HEK293 (cell line): ENCODE measurements at regions not wholly inside any gene's neighbourhood (a gene's known extent, or its start where the extent isn't known, plus 50 kb on each side); places are given as distances from the start of the nearest gene placed in this dataset.

Source experiments
- CTCF ChIA-PET: fragments of 350-600 bp; formaldehyde crosslinking; extraction: SDS; loops from one replicate; lab custom pipeline; 2021; ENCODE audit warnings: antibody characterized with exemption; lab: Yijun Ruan, JAX
- POLR2A ChIA-PET: fragments of 300-600 bp; formaldehyde crosslinking; extraction: SDS; loops from one replicate; lab custom pipeline; 2020; ENCODE audit warnings: antibody characterized with exemption, inconsistent platforms; lab: Yijun Ruan, JAX
- H3K27ac ChIP-seq: fragments of 200-500 bp; sonication (Bioruptor generic); 2 replicates; pipeline ENCODE4 v1.5.1; 2014; ENCODE audit warnings: low read depth, low read length, control low read depth, inconsistent platforms; ENCODE audit errors: extremely low read depth
- H3K36me3 ChIP-seq, 2 experiments: fragments of 200-500 bp in 1 of 2; sonication (Bioruptor generic) in 1 of 2; 1 replicate in 1 of 2; 2 replicates in 1 of 2; pipeline ENCODE4 v1.5.1; 2014 to 2017; ENCODE audit warnings: inconsistent platforms in 2 of 2, low read length in 2 of 2; ENCODE audit not compliant: control insufficient read depth in 2 of 2, insufficient read depth in 1 of 2
- H3K4me1 ChIP-seq: fragments of 200-500 bp; sonication (Bioruptor generic); 2 replicates; pipeline ENCODE4 v1.5.1; 2014; ENCODE audit warnings: mild to moderate bottlenecking, low read length, inconsistent platforms; ENCODE audit not compliant: control insufficient read depth, insufficient read depth
- H3K4me3 ChIP-seq: 2 replicates; pipeline ENCODE4 v1.5.1; 2011; ENCODE audit warnings: low read depth, mild to moderate bottlenecking, control low read depth, low read length, moderate library complexity
- H3K9me3 ChIP-seq: fragments of 200-500 bp; sonication (Bioruptor generic); 2 replicates; pipeline ENCODE4 v1.5.1; 2014; ENCODE audit warnings: low read depth, low read length, inconsistent platforms; ENCODE audit not compliant: control insufficient read depth, insufficient read depth
- KLF1 ChIP-seq: fragments of 450-650 bp; formaldehyde crosslinking; IDR thresholded peaks from 2 replicates; pipeline ENCODE4 v1.5.1; 2016; ENCODE audit warnings: missing biosample characterization, missing genetic modification characterization
- KLF7 ChIP-seq: fragments of 450-650 bp; formaldehyde crosslinking; IDR thresholded peaks from 2 replicates; pipeline ENCODE4 v1.5.1; 2016; ENCODE audit warnings: missing biosample characterization, missing genetic modification characterization, borderline replicate concordance
- REPIN1 ChIP-seq: fragments of 450-650 bp; formaldehyde crosslinking; IDR thresholded peaks from 2 replicates; pipeline ENCODE4 v1.5.1; 2017; ENCODE audit warnings: missing biosample characterization, missing genetic modification characterization, low read depth
- REST ChIP-seq: fragments of 450-650 bp; formaldehyde crosslinking; IDR thresholded peaks from 2 replicates; pipeline ENCODE4 v1.5.1; 2016; ENCODE audit warnings: missing biosample characterization, missing genetic modification characterization
- SETDB1 ChIP-seq: IDR thresholded peaks from one replicate; pipeline ENCODE4 v1.6.1; 2017; ENCODE audit warnings: mild to moderate bottlenecking, low read length, moderate library complexity, mixed read lengths; ENCODE audit not compliant: insufficient read length
- ZBTB48 ChIP-seq: fragments of 450-650 bp; formaldehyde crosslinking; IDR thresholded peaks from 2 replicates; pipeline ENCODE4 v1.5.1; 2016; ENCODE audit warnings: missing biosample characterization, missing genetic modification characterization
- ZEB2 ChIP-seq: fragments of 450-650 bp; formaldehyde crosslinking; IDR thresholded peaks from 2 replicates; pipeline ENCODE4 v1.5.1; 2016; ENCODE audit warnings: missing biosample characterization, missing genetic modification characterization
- ZNF211 ChIP-seq: fragments of 450-650 bp; formaldehyde crosslinking; IDR thresholded peaks from 2 replicates; pipeline ENCODE4 v1.5.1; 2016; ENCODE audit warnings: low read depth, missing biosample characterization, missing genetic modification characterization
- ZNF239 ChIP-seq: fragments of 450-650 bp; formaldehyde crosslinking; IDR thresholded peaks from 2 replicates; pipeline ENCODE4 v1.5.1; 2016; ENCODE audit warnings: missing biosample characterization, missing genetic modification characterization
- ZNF311 ChIP-seq: fragments of 450-650 bp; formaldehyde crosslinking; IDR thresholded peaks from 2 replicates; pipeline ENCODE4 v1.5.1; 2017; ENCODE audit warnings: missing biosample characterization, missing genetic modification characterization, borderline replicate concordance
- ZNF350 ChIP-seq: fragments of 450-650 bp; formaldehyde crosslinking; IDR thresholded peaks from 2 replicates; pipeline ENCODE4 v1.5.0; 2017; ENCODE audit warnings: missing biosample characterization, mild to moderate bottlenecking, missing genetic modification characterization
- ZNF530 ChIP-seq: fragments of 450-650 bp; formaldehyde crosslinking; IDR thresholded peaks from 2 replicates; pipeline ENCODE4 v1.5.1; 2016; ENCODE audit warnings: low read depth, missing biosample characterization, missing genetic modification characterization
- ZNF645 ChIP-seq: fragments of 450-650 bp; formaldehyde crosslinking; IDR thresholded peaks from 2 replicates; pipeline ENCODE4; 2016; ENCODE audit warnings: missing biosample characterization, missing genetic modification characterization
- ZNF658 ChIP-seq: fragments of 450-650 bp; formaldehyde crosslinking; IDR thresholded peaks from 2 replicates; pipeline ENCODE4; 2016; ENCODE audit warnings: missing biosample characterization, missing genetic modification characterization
- ZNF707 ChIP-seq: fragments of 450-650 bp; formaldehyde crosslinking; IDR thresholded peaks from 2 replicates; pipeline ENCODE4 v1.5.1; 2016; ENCODE audit warnings: missing biosample characterization, missing genetic modification characterization
- ZNF747 ChIP-seq: fragments of 450-650 bp; formaldehyde crosslinking; IDR thresholded peaks from 2 replicates; pipeline ENCODE4 v1.5.1; 2016; ENCODE audit warnings: missing biosample characterization, missing genetic modification characterization
- ZNF843 ChIP-seq: fragments of 450-650 bp; formaldehyde crosslinking; IDR thresholded peaks from 2 replicates; pipeline ENCODE4 v1.5.1; 2016; ENCODE audit warnings: missing biosample characterization, missing genetic modification characterization
- ZSCAN5A ChIP-seq: fragments of 450-650 bp; formaldehyde crosslinking; IDR thresholded peaks from 2 replicates; pipeline ENCODE4 v1.5.1; 2016; ENCODE audit warnings: missing biosample characterization, missing genetic modification characterization
- TF ChIP-seq, protein P1 (sequence below): fragments of 450-650 bp; formaldehyde crosslinking; IDR thresholded peaks from 2 replicates; pipeline ENCODE4 v1.5.1; 2016; ENCODE audit warnings: missing biosample characterization, missing genetic modification characterization
- TF ChIP-seq, protein P2 (sequence below): fragments of 450-650 bp; IDR thresholded peaks from 2 replicates; pipeline ENCODE4 v1.5.1; 2018; ENCODE audit warnings: missing biosample characterization, mild to moderate bottlenecking, missing genetic modification characterization
- TF ChIP-seq, protein P3 (sequence below): fragments of 450-650 bp; formaldehyde crosslinking; IDR thresholded peaks from 2 replicates; pipeline ENCODE4 v1.5.1; 2017; ENCODE audit warnings: missing biosample characterization, missing genetic modification characterization
- TF ChIP-seq, protein P4 (sequence below): fragments of 450-650 bp; formaldehyde crosslinking; IDR thresholded peaks from 2 replicates; pipeline ENCODE4 v1.5.1; 2016; ENCODE audit warnings: missing biosample characterization, missing genetic modification characterization

GRCh38 chr11:27770576-27770975 is 70.3 kb upstream of the BDNF start:
- no peak for TF ChIP-seq ZNF530 (tag by site-specific recombination)
- no peak for TF ChIP-seq SETDB1
- TF ChIP-seq ZNF707 (tag by site-specific recombination), result no peak
- TF ChIP-seq ZNF843 (tag by site-specific recombination), result no peak
- no peak for TF ChIP-seq ZEB2 (tag by site-specific recombination)
- no peak for TF ChIP-seq KLF7 (tag by site-specific recombination)
- TF ChIP-seq, protein P1, sequence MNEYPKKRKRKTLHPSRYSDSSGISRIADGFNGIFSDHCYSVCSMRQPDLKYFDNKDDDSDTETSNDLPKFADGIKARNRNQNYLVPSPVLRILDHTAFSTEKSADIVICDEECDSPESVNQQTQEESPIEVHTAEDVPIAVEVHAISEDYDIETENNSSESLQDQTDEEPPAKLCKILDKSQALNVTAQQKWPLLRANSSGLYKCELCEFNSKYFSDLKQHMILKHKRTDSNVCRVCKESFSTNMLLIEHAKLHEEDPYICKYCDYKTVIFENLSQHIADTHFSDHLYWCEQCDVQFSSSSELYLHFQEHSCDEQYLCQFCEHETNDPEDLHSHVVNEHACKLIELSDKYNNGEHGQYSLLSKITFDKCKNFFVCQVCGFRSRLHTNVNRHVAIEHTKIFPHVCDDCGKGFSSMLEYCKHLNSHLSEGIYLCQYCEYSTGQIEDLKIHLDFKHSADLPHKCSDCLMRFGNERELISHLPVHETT, result no peak
- TF ChIP-seq, protein P2, sequence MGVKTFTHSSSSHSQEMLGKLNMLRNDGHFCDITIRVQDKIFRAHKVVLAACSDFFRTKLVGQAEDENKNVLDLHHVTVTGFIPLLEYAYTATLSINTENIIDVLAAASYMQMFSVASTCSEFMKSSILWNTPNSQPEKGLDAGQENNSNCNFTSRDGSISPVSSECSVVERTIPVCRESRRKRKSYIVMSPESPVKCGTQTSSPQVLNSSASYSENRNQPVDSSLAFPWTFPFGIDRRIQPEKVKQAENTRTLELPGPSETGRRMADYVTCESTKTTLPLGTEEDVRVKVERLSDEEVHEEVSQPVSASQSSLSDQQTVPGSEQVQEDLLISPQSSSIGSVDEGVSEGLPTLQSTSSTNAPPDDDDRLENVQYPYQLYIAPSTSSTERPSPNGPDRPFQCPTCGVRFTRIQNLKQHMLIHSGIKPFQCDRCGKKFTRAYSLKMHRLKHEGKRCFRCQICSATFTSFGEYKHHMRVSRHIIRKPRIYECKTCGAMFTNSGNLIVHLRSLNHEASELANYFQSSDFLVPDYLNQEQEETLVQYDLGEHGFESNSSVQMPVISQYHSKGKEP (tag by site-specific recombination), result no peak
- TF ChIP-seq ZNF658 (tag by site-specific recombination), result no peak
- TF ChIP-seq ZNF350 (tag by site-specific recombination), result no peak
- TF ChIP-seq ZBTB48, result no peak
- TF ChIP-seq REPIN1 (tag by site-specific recombination), result no peak
- no peak for TF ChIP-seq ZNF211 (tag by site-specific recombination)
- TF ChIP-seq ZNF747 (tag by site-specific recombination), result no peak
- H3K4me1 ChIP-seq, result no peaks in the 10 kb centered on the region
- H3K4me3 ChIP-seq, result no peak overlapping the region
- no peaks in the 10 kb centered on the region for H3K36me3 ChIP-seq
- no peak overlapping the region for H3K27ac ChIP-seq
- H3K9me3 ChIP-seq, result no peaks in the 10 kb centered on the region
- POLR2A ChIA-PET, result no interaction called here
- CTCF ChIA-PET, result interaction anchor here (0.6 kb wide), 1 partner anchor 12 kb away, joined by 3 read pairs; no protein-coding TSS in a partner anchor

DNA sequence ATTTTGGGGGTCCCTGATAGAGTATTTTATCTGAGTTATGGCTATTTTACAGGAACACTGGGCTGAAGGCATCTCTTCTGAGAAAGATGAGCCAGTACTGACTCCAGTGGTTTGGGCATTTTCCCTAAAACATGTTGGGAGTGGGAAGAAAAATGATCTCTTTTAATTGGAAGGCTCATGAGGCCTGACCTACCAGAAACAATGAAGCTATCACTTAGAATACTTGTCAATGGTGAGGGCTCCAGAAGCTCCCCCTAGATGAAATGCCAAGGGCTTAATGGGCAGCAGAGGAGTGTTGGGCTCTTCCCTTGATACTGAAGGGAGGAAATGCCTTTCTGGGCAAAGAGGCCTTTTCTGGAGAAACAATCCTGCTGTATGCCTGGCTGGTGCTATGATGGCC is 63.5 kb upstream of the BDNF start:
- Histone ChIP-seq H3K9me3 (no peaks in the 10 kb centered on the region), H3K27ac (no peak overlapping the region), H3K4me3 (no peak overlapping the region), H3K4me1 (no peaks in the 10 kb centered on the region), H3K36me3 (no peaks in the 10 kb centered on the region)
- ChIA-PET POLR2A (no interaction called here), CTCF (no interaction called here)
- TF ChIP-seq REST (tag by site-specific recombination) (no peak), ZNF311 (tag by site-specific recombination) (no peak)

DNA sequence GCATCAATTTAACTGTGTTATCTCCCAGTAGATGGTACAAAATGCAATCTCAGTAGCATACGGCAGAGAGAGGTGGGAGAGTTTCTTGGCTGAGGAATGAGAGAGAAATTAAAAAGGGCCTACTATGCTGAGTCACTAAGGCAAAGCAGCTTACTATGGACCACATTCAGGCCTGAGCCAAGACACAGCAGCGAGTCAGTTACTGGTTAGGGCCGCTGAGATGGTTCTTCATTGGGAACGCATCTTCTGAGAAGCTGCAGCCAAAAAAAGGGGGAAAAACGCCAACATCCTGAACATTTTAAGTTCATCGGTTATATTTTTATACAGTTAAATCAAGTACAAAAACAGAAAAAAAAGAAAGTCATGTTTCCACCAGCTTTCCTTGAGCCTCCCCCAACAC is 61.1 kb upstream of the BDNF start:
- Histone ChIP-seq H3K9me3 (no peaks in the 10 kb centered on the region), H3K4me1 (no peaks in the 10 kb centered on the region), H3K4me3 (no peak overlapping the region), H3K36me3 (no peaks in the 10 kb centered on the region), H3K27ac (no peak overlapping the region)
- ChIA-PET POLR2A (no interaction called here), CTCF (no interaction called here)
- TF ChIP-seq ZNF239 (tag by site-specific recombination), result no peak
- no peak for TF ChIP-seq KLF1 (tag by site-specific recombination)
- TF ChIP-seq ZNF645 (tag by site-specific recombination), result no peak
- TF ChIP-seq, protein P3, sequence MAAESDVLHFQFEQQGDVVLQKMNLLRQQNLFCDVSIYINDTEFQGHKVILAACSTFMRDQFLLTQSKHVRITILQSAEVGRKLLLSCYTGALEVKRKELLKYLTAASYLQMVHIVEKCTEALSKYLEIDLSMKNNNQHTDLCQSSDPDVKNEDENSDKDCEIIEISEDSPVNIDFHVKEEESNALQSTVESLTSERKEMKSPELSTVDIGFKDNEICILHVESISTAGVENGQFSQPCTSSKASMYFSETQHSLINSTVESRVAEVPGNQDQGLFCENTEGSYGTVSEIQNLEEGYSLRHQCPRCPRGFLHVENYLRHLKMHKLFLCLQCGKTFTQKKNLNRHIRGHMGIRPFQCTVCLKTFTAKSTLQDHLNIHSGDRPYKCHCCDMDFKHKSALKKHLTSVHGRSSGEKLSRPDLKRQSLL (tag by site-specific recombination), result no peak
- no peak for TF ChIP-seq ZSCAN5A (tag by site-specific recombination)
- TF ChIP-seq, protein P4, sequence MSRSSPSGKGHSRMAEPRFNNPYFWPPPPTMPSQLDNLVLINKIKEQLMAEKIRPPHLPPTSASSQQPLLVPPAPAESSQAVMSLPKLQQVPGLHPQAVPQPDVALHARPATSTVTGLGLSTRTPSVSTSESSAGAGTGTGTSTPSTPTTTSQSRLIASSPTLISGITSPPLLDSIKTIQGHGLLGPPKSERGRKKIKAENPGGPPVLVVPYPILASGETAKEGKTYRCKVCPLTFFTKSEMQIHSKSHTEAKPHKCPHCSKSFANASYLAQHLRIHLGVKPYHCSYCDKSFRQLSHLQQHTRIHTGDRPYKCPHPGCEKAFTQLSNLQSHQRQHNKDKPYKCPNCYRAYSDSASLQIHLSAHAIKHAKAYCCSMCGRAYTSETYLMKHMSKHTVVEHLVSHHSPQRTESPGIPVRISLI, result no peak
